ENCODE measurements at regions not wholly inside any gene's neighbourhood (a gene's known extent, or its start where the extent isn't known, plus 50 kb on each side); places are given as distances from the start of the nearest gene placed in this dataset.
"Not testable (repeated sequence)": the region's sequence is repeated elsewhere in the genome, so short reads cannot be mapped to it uniquely, and the experiment has no call there.

GRCh38 chr22:15849772-15850171 is 159.9 kb downstream of the POTEH start:
- BruUV-seq (replicated peaks); POLR2A ChIA-PET; H3K9me3 ChIP-seq (replicated peaks; ENCODE audit: control insufficient read depth, insufficient read depth, low read depth, low read length); H4K20me1 ChIP-seq (replicated peaks; ENCODE audit: control insufficient read depth, insufficient read depth, low read length); H2AFZ ChIP-seq (ENCODE audit: low read depth, low read length); H3K27ac ChIP-seq (ENCODE audit: extremely low read depth, low read depth, low read length); H3K4me1 ChIP-seq (replicated peaks in 1 of 2; ENCODE audit: control insufficient read depth in 2 of 2, insufficient read depth in 2 of 2, low read length in 2 of 2); H3K79me2 ChIP-seq (ENCODE audit: control insufficient read depth, insufficient read depth, low read length); H3K4me2 ChIP-seq (ENCODE audit: insufficient read depth, low read length); CTCF ChIA-PET (ENCODE audit: low intra/inter-chr PET ratio); H3K9ac ChIP-seq (ENCODE audit: insufficient read depth in 1 of 2, low read depth in 2 of 2, low read length in 2 of 2); in situ Hi-C loops (cut with MboI); H3K9me1 ChIP-seq (ENCODE audit: control insufficient read depth, insufficient read depth, low read length); H3K4me3 ChIP-seq; FAIRE-seq; intact Hi-C loops (cut with micrococcal nuclease); H3K36me3 ChIP-seq (ENCODE audit: control insufficient read depth, insufficient read depth, low read length); DNase-seq (ENCODE audit: extremely low read depth in 1 of 4, low spot score in 3 of 4); H3K27me3 ChIP-seq (ENCODE audit: control insufficient read depth in 2 of 2, insufficient read depth in 2 of 2, low read length in 2 of 2): not testable (repeated sequence)
- 0% methylated on average over 1 of the region's 1 CpG for WGBS (ENCODE audit: insufficient coverage, low coverage, missing lambda C conversion rate)
- ATAC-seq, result peak; percentile 72

GRCh38 chr22:15853716-15854373 is 164.0 kb downstream of the POTEH start:
- H4K20me1 ChIP-seq (replicated peaks; ENCODE audit: control insufficient read depth, insufficient read depth, low read length); H3K9me3 ChIP-seq (replicated peaks; ENCODE audit: control insufficient read depth, insufficient read depth, low read depth, low read length); H3K27me3 ChIP-seq (ENCODE audit: control insufficient read depth in 2 of 2, insufficient read depth in 2 of 2, low read length in 2 of 2); DNase-seq (ENCODE audit: extremely low read depth in 1 of 4, low spot score in 3 of 4); H3K79me2 ChIP-seq (ENCODE audit: control insufficient read depth, insufficient read depth, low read length); H3K4me3 ChIP-seq; H3K27ac ChIP-seq (ENCODE audit: extremely low read depth, low read depth, low read length); H3K4me2 ChIP-seq (ENCODE audit: insufficient read depth, low read length); H3K9me1 ChIP-seq (ENCODE audit: control insufficient read depth, insufficient read depth, low read length); in situ Hi-C loops (cut with MboI); H2AFZ ChIP-seq (ENCODE audit: low read depth, low read length); FAIRE-seq; H3K9ac ChIP-seq (ENCODE audit: insufficient read depth in 1 of 2, low read depth in 2 of 2, low read length in 2 of 2); intact Hi-C loops (cut with micrococcal nuclease); H3K36me3 ChIP-seq (ENCODE audit: control insufficient read depth, insufficient read depth, low read length); BruUV-seq (replicated peaks); POLR2A ChIA-PET; CTCF ChIA-PET (ENCODE audit: low intra/inter-chr PET ratio); H3K4me1 ChIP-seq (replicated peaks in 1 of 2; ENCODE audit: control insufficient read depth in 2 of 2, insufficient read depth in 2 of 2, low read length in 2 of 2): not testable (repeated sequence)
- ATAC-seq, result peak; percentile 29
- 17% methylated on average over 6 of the region's 23 CpGs for WGBS (ENCODE audit: insufficient coverage, low coverage, missing lambda C conversion rate)

- DNase-seq (ENCODE audit: extremely low read depth in 1 of 4, low spot score in 3 of 4); H3K9me3 ChIP-seq (replicated peaks; ENCODE audit: control insufficient read depth, insufficient read depth, low read depth, low read length); H2AFZ ChIP-seq (ENCODE audit: low read depth, low read length); in situ Hi-C loops (cut with MboI); H3K27ac ChIP-seq (ENCODE audit: extremely low read depth, low read depth, low read length); H3K9me1 ChIP-seq (ENCODE audit: control insufficient read depth, insufficient read depth, low read length); H3K4me1 ChIP-seq (replicated peaks in 1 of 2; ENCODE audit: control insufficient read depth in 2 of 2, insufficient read depth in 2 of 2, low read length in 2 of 2); POLR2A ChIA-PET; H3K4me2 ChIP-seq (ENCODE audit: insufficient read depth, low read length); H3K36me3 ChIP-seq (ENCODE audit: control insufficient read depth, insufficient read depth, low read length); H3K27me3 ChIP-seq (ENCODE audit: control insufficient read depth in 2 of 2, insufficient read depth in 2 of 2, low read length in 2 of 2); BruUV-seq (replicated peaks); H4K20me1 ChIP-seq (replicated peaks; ENCODE audit: control insufficient read depth, insufficient read depth, low read length); CTCF ChIA-PET (ENCODE audit: low intra/inter-chr PET ratio); H3K9ac ChIP-seq (ENCODE audit: insufficient read depth in 1 of 2, low read depth in 2 of 2, low read length in 2 of 2); intact Hi-C loops (cut with micrococcal nuclease); FAIRE-seq; H3K79me2 ChIP-seq (ENCODE audit: control insufficient read depth, insufficient read depth, low read length); H3K4me3 ChIP-seq: not testable (repeated sequence)
- WGBS (ENCODE audit: insufficient coverage, low coverage, missing lambda C conversion rate), result 14% methylated on average over 14 of the region's 17 CpGs
- peak; percentile 30 for ATAC-seq
Measured at GRCh38 chr22:15854421-15854820, 164.6 kb downstream of the POTEH start.

- in situ Hi-C loops (cut with MboI); H3K27ac ChIP-seq (ENCODE audit: extremely low read depth, low read depth, low read length); ATAC-seq; H3K36me3 ChIP-seq (ENCODE audit: control insufficient read depth, insufficient read depth, low read length); H3K9me3 ChIP-seq (replicated peaks; ENCODE audit: control insufficient read depth, insufficient read depth, low read depth, low read length); H2AFZ ChIP-seq (ENCODE audit: low read depth, low read length); DNase-seq (ENCODE audit: extremely low read depth in 1 of 4, low spot score in 3 of 4); BruUV-seq (replicated peaks); H3K4me1 ChIP-seq (replicated peaks in 1 of 2; ENCODE audit: control insufficient read depth in 2 of 2, insufficient read depth in 2 of 2, low read length in 2 of 2); FAIRE-seq; H3K9ac ChIP-seq (ENCODE audit: insufficient read depth in 1 of 2, low read depth in 2 of 2, low read length in 2 of 2); H3K9me1 ChIP-seq (ENCODE audit: control insufficient read depth, insufficient read depth, low read length); H4K20me1 ChIP-seq (replicated peaks; ENCODE audit: control insufficient read depth, insufficient read depth, low read length); H3K4me3 ChIP-seq; POLR2A ChIA-PET; H3K4me2 ChIP-seq (ENCODE audit: insufficient read depth, low read length); H3K79me2 ChIP-seq (ENCODE audit: control insufficient read depth, insufficient read depth, low read length); intact Hi-C loops (cut with micrococcal nuclease); CTCF ChIA-PET (ENCODE audit: low intra/inter-chr PET ratio); H3K27me3 ChIP-seq (ENCODE audit: control insufficient read depth in 2 of 2, insufficient read depth in 2 of 2, low read length in 2 of 2): not testable (repeated sequence)
- 9% methylated on average over 7 of the region's 42 CpGs for WGBS (ENCODE audit: insufficient coverage, low coverage, missing lambda C conversion rate)
Measured at GRCh38 chr22:15854978-15855377, 165.2 kb downstream of the POTEH start.
